DOHH2 (cell line): ENCODE measurements at regions not wholly inside any gene's neighbourhood (a gene's known extent, or its start where the extent isn't known, plus 50 kb on each side); places are given as distances from the start of the nearest gene placed in this dataset.

Experiments used
- H3F3A ChIP-seq: fragments of 200-600 bp; sonication (generic), shearing (Covaris generic); 2 replicates; pipeline ENCODE4 v1.6.0; 2016; ENCODE audit warnings: antibody characterized with exemption, mild to moderate bottlenecking; ENCODE audit not compliant: control insufficient read depth, insufficient read depth
- H3K27ac ChIP-seq: fragments of 200-600 bp; sonication (generic); 2 replicates; pipeline ENCODE4 v1.5.1; 2014; ENCODE audit warnings: low read depth, mild to moderate bottlenecking, low read length, moderate library complexity
- H3K27me3 ChIP-seq: fragments of 200-600 bp; sonication (generic); 2 replicates; pipeline ENCODE4 v1.6.1; 2014; ENCODE audit warnings: mild to moderate bottlenecking, low read length, mixed read lengths; ENCODE audit not compliant: control insufficient read depth
- H3K36me3 ChIP-seq: fragments of 200-600 bp; sonication (generic); 2 replicates; pipeline ENCODE4 v1.6.1; 2014; ENCODE audit warnings: mild to moderate bottlenecking, low read length, moderate library complexity, mixed read lengths; ENCODE audit not compliant: control insufficient read depth
- H3K4me1 ChIP-seq: fragments of 200-600 bp; sonication (generic); 2 replicates; pipeline ENCODE4 v1.6.1; 2014; ENCODE audit warnings: mild to moderate bottlenecking, low read length, mixed read lengths; ENCODE audit not compliant: control insufficient read depth
- H3K4me2 ChIP-seq: fragments of 200-600 bp; sonication (generic); 2 replicates; pipeline ENCODE4 v1.6.0; 2014; ENCODE audit warnings: mild to moderate bottlenecking, low read length, moderate library complexity
- H3K4me3 ChIP-seq: fragments of 200-600 bp; sonication (generic); 2 replicates; pipeline ENCODE4 v1.5.1; 2014; ENCODE audit warnings: mild to moderate bottlenecking, low read length, mixed read lengths
- H3K79me2 ChIP-seq: fragments of 200-600 bp; sonication (generic); 2 replicates; pipeline ENCODE4 v1.6.1; 2014; ENCODE audit warnings: mild to moderate bottlenecking, low read length, mixed read lengths; ENCODE audit not compliant: control insufficient read depth
- H3K9me2 ChIP-seq: fragments of 200-600 bp; sonication (generic); replicated peaks from 2 replicates; pipeline ENCODE4 v1.6.1; 2014; ENCODE audit warnings: mild to moderate bottlenecking, low read length, mixed read lengths; ENCODE audit not compliant: control insufficient read depth
- H3K9me3 ChIP-seq: fragments of 200-600 bp; sonication (generic); 2 replicates; pipeline ENCODE4 v1.6.1; 2014; ENCODE audit warnings: antibody characterized with exemption, low read length, mixed read lengths; ENCODE audit not compliant: control insufficient read depth, insufficient read depth
- H4K20me1 ChIP-seq: fragments of 200-600 bp; sonication (generic); 2 replicates; pipeline ENCODE4 v1.6.0; 2014; ENCODE audit warnings: low read depth, mild to moderate bottlenecking, antibody characterized with exemption, low read length, moderate library complexity; ENCODE audit not compliant: control insufficient read depth, insufficient read depth
- CTCF ChIP-seq: fragments of 200-600 bp; sonication (generic); IDR thresholded peaks from one replicate; pipeline ENCODE4 v1.5.1; 2014; ENCODE audit warnings: antibody characterized with exemption, mild to moderate bottlenecking, low read depth, low read length; ENCODE audit not compliant: poor library complexity, severe bottlenecking
- EZH2phosphoT487 ChIP-seq: fragments of 200-600 bp; sonication (generic); IDR thresholded peaks from 2 replicates; pipeline ENCODE4 v1.6.1; 2017; ENCODE audit warnings: borderline replicate concordance, mild to moderate bottlenecking, antibody characterized with exemption, low read length, moderate library complexity, mixed read lengths

- no peaks in the 10 kb centered on the region for H3F3A ChIP-seq
- no peaks in the 10 kb centered on the region for H3K9me3 ChIP-seq
- no peak overlapping the region for H3K27ac ChIP-seq
- H3K4me3 ChIP-seq = no peak overlapping the region
- no peaks in the 10 kb centered on the region for H3K4me1 ChIP-seq
- H3K36me3 ChIP-seq = no peaks in the 10 kb centered on the region
- H3K9me2 ChIP-seq = no peaks in the 10 kb centered on the region
- TF ChIP-seq EZH2phosphoT487 = no peak
- TF ChIP-seq CTCF = no peak
- 0 out of 2 replicates have a peak, but pooled peaks cover 2% of the 10 kb centered on the region for H3K27me3 ChIP-seq
- H3K79me2 ChIP-seq = no peaks in the 10 kb centered on the region
- no peak overlapping the region for H3K4me2 ChIP-seq
- H4K20me1 ChIP-seq = no peaks in the 10 kb centered on the region
These were observed 58.0 kb upstream of the KRAS start for GRCh38 chr12:25308756-25309155.

GRCh38 chr12:25307818-25308217 lies 57.1 kb upstream of the KRAS start:
- TF ChIP-seq CTCF = no peak
- TF ChIP-seq EZH2phosphoT487 = no peak
- Histone ChIP-seq H3K4me3 (no peak overlapping the region), H3K36me3 (no peaks in the 10 kb centered on the region), H3K9me2 (no peaks in the 10 kb centered on the region), H3K4me2 (no peak overlapping the region), H3K27me3 (0 out of 2 replicates have a peak, but pooled peaks cover 2% of the 10 kb centered on the region), H4K20me1 (no peaks in the 10 kb centered on the region), H3K27ac (no peak overlapping the region), H3K79me2 (no peaks in the 10 kb centered on the region), H3F3A (no peaks in the 10 kb centered on the region), H3K9me3 (no peaks in the 10 kb centered on the region), H3K4me1 (no peaks in the 10 kb centered on the region)

GRCh38 chr12:25301798-25302197 lies 51.1 kb upstream of the KRAS start:
- Histone ChIP-seq H3K9me2 (no peaks in the 10 kb centered on the region), H3K79me2 (no peaks in the 10 kb centered on the region), H3K36me3 (no peaks in the 10 kb centered on the region), H3K4me1 (no peaks in the 10 kb centered on the region), H3K4me2 (no peak overlapping the region), H4K20me1 (no peaks in the 10 kb centered on the region), H3F3A (no peaks in the 10 kb centered on the region), H3K27me3 (peaks cover 5% of the 10 kb centered on the region; the same call in 1 of the 2 replicates), H3K4me3 (no peak overlapping the region), H3K9me3 (no peaks in the 10 kb centered on the region), H3K27ac (no peak overlapping the region)
- TF ChIP-seq CTCF (no peak), EZH2phosphoT487 (no peak)
